Smooth muscle cell (in vitro differentiated cells): ENCODE measurements at regions not wholly inside any gene's neighbourhood (a gene's known extent, or its start where the extent isn't known, plus 50 kb on each side); places are given as distances from the start of the nearest gene placed in this dataset.
A peak's percentile ranks its signal among the peaks of the same experiment; 100 is the strongest.

Experiments
- DNase-seq: peaks from one replicate; lab custom pipeline; 2025; ENCODE audit not compliant: unreplicated experiment; lab: John Stamatoyannopoulos, UW
- H2AFZ ChIP-seq: fragments of 200-600 bp; sonication (generic); 2 replicates; pipeline ENCODE4 v1.6.0; 2016; ENCODE audit warnings: antibody characterized with exemption, low read depth, mild to moderate bottlenecking
- H3F3A ChIP-seq: fragments of 200-600 bp; sonication (generic); 2 replicates; pipeline ENCODE4 v1.6.0; 2017; ENCODE audit warnings: antibody characterized with exemption, low read depth
- H3K27ac ChIP-seq: fragments of 200-600 bp; sonication (generic); 2 replicates; pipeline ENCODE4 v1.5.1; 2016; ENCODE audit warnings: low read depth, mild to moderate bottlenecking
- H3K27me3 ChIP-seq: fragments of 200-600 bp; sonication (generic); 2 replicates; pipeline ENCODE4 v1.6.1; 2016; ENCODE audit warnings: low read depth, mild to moderate bottlenecking
- H3K36me3 ChIP-seq: fragments of 200-600 bp; sonication (generic); 2 replicates; pipeline ENCODE4 v1.5.1; 2016; ENCODE audit warnings: low read depth
- H3K4me1 ChIP-seq: fragments of 200-600 bp; sonication (generic); 2 replicates; pipeline ENCODE4 v1.5.1; 2016; ENCODE audit warnings: low read depth
- H3K4me2 ChIP-seq: fragments of 200-600 bp; sonication (generic); 2 replicates; pipeline ENCODE4 v1.6.0; 2016; ENCODE audit warnings: mild to moderate bottlenecking
- H3K4me3 ChIP-seq: fragments of 200-600 bp; sonication (generic); 2 replicates; pipeline ENCODE4 v1.5.1; 2016; ENCODE audit warnings: mild to moderate bottlenecking
- H3K79me2 ChIP-seq: fragments of 200-600 bp; sonication (generic); 2 replicates; pipeline ENCODE4 v1.6.0; 2016; ENCODE audit warnings: low read depth, mild to moderate bottlenecking
- H3K9ac ChIP-seq: fragments of 200-600 bp; sonication (generic); 2 replicates; pipeline ENCODE4 v1.6.0; 2016; ENCODE audit warnings: low read depth
- H3K9me3 ChIP-seq: fragments of 200-600 bp; sonication (generic); replicated peaks from 2 replicates; pipeline ENCODE4 v1.5.1; 2016; ENCODE audit warnings: low read depth
- H4K20me1 ChIP-seq: fragments of 200-600 bp; sonication (generic); 2 replicates; pipeline ENCODE4 v1.6.0; 2016; ENCODE audit warnings: low read depth
- WGBS: methylation state at CpG from one replicate; pipeline ENCODE4 v1.1.7; 2016; ENCODE audit warnings: low lambda C conversion rate; 5-methylcytosine and 5-hydroxymethylcytosine counted together
- TF ChIP-seq, protein P1 (sequence below): fragments of 200-600 bp; sonication (generic); IDR thresholded peaks from 2 replicates; pipeline ENCODE4 v1.5.1; 2017; ENCODE audit warnings: borderline replicate concordance, mild to moderate bottlenecking, antibody characterized with exemption; ENCODE audit not compliant: insufficient read depth, poor library complexity, severe bottlenecking

DNA sequence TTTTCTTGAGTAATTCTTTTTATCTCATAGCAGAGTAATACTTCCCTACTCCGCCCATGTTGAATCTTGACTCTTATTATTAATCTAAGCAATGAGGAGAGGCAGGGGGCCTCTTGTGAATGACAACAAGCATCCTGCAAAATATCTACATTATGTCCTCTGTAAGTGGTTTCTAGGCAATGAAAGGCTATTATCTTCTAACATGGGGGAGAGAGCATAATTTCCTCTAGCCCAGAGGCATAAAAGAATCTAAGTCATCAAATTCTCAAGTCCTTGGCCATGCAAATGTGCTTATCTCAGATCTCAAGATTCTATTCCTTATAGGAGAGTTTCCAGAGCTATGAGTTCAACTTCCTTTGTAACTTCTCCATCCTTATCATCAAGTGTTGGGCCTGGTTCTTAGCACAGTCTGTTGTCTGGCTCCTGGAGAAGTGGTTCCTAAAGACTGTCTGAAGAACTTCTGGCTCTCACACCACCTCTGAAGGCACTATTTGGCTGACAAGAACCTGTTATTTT, 423.1 kb upstream of the INTU start:
- no peaks in the 10 kb centered on the region for H3F3A ChIP-seq
- no peak overlapping the region for H3K4me3 ChIP-seq
- no peaks in the 10 kb centered on the region for H3K79me2 ChIP-seq
- H3K4me2 ChIP-seq: no peak overlapping the region
- H3K9me3 ChIP-seq: no peaks in the 10 kb centered on the region
- TF ChIP-seq, protein P1, sequence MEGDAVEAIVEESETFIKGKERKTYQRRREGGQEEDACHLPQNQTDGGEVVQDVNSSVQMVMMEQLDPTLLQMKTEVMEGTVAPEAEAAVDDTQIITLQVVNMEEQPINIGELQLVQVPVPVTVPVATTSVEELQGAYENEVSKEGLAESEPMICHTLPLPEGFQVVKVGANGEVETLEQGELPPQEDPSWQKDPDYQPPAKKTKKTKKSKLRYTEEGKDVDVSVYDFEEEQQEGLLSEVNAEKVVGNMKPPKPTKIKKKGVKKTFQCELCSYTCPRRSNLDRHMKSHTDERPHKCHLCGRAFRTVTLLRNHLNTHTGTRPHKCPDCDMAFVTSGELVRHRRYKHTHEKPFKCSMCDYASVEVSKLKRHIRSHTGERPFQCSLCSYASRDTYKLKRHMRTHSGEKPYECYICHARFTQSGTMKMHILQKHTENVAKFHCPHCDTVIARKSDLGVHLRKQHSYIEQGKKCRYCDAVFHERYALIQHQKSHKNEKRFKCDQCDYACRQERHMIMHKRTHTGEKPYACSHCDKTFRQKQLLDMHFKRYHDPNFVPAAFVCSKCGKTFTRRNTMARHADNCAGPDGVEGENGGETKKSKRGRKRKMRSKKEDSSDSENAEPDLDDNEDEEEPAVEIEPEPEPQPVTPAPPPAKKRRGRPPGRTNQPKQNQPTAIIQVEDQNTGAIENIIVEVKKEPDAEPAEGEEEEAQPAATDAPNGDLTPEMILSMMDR: no peak
- H3K9ac ChIP-seq: no peak overlapping the region
- H3K4me1 ChIP-seq: no peaks in the 10 kb centered on the region
- H2AFZ ChIP-seq: no peak overlapping the region
- no peak overlapping the region for H3K27ac ChIP-seq
- 89% methylated on average over 1 of the region's 1 CpG for WGBS
- no peaks in the 10 kb centered on the region for H3K36me3 ChIP-seq
- DNase-seq: no peak
- no peaks in the 10 kb centered on the region for H4K20me1 ChIP-seq
- H3K27me3 ChIP-seq: no peaks in the 10 kb centered on the region

DNA sequence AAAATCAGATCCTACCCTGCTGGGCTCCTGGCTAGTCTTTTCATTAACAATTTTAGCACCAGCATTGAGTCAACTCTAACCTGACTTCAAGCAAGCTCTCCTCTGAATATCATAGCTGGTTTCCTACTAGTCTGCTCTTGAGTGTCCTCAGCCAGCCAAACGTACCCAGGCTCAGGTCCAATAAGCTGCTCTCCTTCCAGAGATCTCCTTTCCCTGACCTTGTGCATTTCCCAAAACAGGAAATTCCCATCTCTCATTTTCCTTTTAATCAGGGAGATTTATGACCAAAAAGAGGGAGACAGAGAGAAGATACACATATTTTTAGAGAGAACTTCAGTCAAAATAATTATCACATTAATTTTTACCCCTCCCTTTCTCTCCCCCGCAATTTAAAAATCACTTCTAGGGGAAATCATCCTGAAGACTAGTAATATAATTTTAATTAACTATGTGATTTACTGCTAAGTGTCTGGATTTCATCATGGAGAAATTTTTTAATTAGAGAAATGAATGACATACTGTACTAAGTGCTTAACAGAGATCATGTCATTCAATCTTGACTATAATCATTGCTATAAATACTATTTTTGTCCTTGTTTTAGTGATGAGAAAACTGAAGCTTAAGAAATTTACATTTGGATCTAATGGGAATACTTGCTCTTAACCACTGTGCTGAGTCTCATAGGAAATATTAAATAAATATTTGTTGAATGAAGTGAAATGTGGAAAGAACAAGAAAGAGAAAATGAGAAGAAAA, 421.7 kb upstream of the INTU start:
- Histone ChIP-seq H3K9ac (no peak overlapping the region), H3F3A (no peaks in the 10 kb centered on the region), H3K4me1 (no peaks in the 10 kb centered on the region), H3K27ac (no peak overlapping the region), H2AFZ (no peak overlapping the region), H3K9me3 (no peaks in the 10 kb centered on the region), H3K4me3 (no peak overlapping the region), H3K36me3 (no peaks in the 10 kb centered on the region), H3K27me3 (no peaks in the 10 kb centered on the region), H3K79me2 (no peaks in the 10 kb centered on the region), H3K4me2 (no peak overlapping the region), H4K20me1 (no peaks in the 10 kb centered on the region)
- TF ChIP-seq, protein P1: no peak
- WGBS: 93% methylated on average over 2 of the region's 2 CpGs
- DNase-seq: no peak

GRCh38 chr4:127211650-127212560, 420.9 kb upstream of the INTU start:
- TF ChIP-seq, protein P1: no peak
- 65% methylated on average over 4 of the region's 4 CpGs for WGBS
- H3F3A ChIP-seq: no peaks in the 10 kb centered on the region
- H3K36me3 ChIP-seq: no peaks in the 10 kb centered on the region
- no peaks in the 10 kb centered on the region for H3K27me3 ChIP-seq
- H3K27ac ChIP-seq: peak overlapping the region; percentile 48
- H3K4me2 ChIP-seq: peak overlapping the region; percentile 16
- H2AFZ ChIP-seq: peak overlapping the region; percentile 70
- H3K9me3 ChIP-seq: no peaks in the 10 kb centered on the region
- H3K4me3 ChIP-seq: no peak overlapping the region
- H3K4me1 ChIP-seq: no peaks in the 10 kb centered on the region
- DNase-seq: no peak
- H3K79me2 ChIP-seq: no peaks in the 10 kb centered on the region
- H3K9ac ChIP-seq: no peak overlapping the region
- no peaks in the 10 kb centered on the region for H4K20me1 ChIP-seq
